ENCODE measurements at regions not wholly inside any gene's neighbourhood (a gene's known extent, or its start where the extent isn't known, plus 50 kb on each side); places are given as distances from the start of the nearest gene placed in this dataset.

DNA sequence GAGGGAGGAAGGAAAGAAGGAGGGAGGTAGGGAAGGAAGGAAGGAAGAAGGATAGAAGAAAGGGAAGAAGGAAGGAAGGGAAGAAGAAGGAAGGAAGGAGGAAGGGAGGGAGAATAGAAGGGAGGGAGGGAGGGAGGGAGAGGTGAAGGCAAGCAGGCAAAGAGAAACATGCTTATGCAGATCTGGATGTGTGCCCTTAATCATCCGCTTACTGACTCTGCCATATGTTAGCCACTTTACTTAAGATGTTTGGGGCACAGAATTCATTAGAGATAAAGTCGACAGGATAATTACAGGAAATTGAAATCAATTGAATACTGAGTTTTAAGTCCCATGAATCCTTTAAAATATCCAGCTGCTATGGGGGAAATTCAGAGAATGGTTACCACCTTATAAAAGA lies 334.2 kb downstream of the GRB14 start:
- no peaks in the 10 kb centered on the region for H3K79me2 ChIP-seq (ENCODE audit: control insufficient read depth in 1 of 2, insufficient read depth in 2 of 2, low read length in 2 of 2)
- H2BK12ac ChIP-seq (ENCODE audit: low read depth, low read length), result no peak overlapping the region
- H4K8ac ChIP-seq (ENCODE audit: extremely low read depth, insufficient read depth, low read length), result no peak overlapping the region
- H3K9ac ChIP-seq (replicated peaks in 1 of 4; ENCODE audit: extremely low read depth in 1 of 4, low read depth in 3 of 4, low read length in 3 of 4), result no peak overlapping the region
- H2AFZ ChIP-seq (ENCODE audit: low read length), result no peak overlapping the region
- no peak overlapping the region for H2BK5ac ChIP-seq (ENCODE audit: low read depth, low read length)
- DNase-seq (ENCODE audit: low read depth in 1 of 2, low spot score in 2 of 2) (no peak), FAIRE-seq (no peak)
- WGBS, 2 experiments (ENCODE audit: extremely low coverage in 1 of 2, insufficient coverage in 1 of 2, insufficient read length in 1 of 2, insufficient replicate concordance in 2 of 2, low coverage in 1 of 2, low lambda C conversion rate in 2 of 2, missing lambda C conversion rate in 1 of 2), result 90% methylated on average over 2 of the region's 2 CpGs; no CpG with 5 or more reads in 1 of the 2 experiments
- H3K36me3 ChIP-seq (ENCODE audit: control insufficient read depth in 2 of 4, insufficient read depth in 4 of 4, low read length in 3 of 4), result no peaks in the 10 kb centered on the region
- H4K91ac ChIP-seq (replicated peaks; ENCODE audit: insufficient read length, low read length), result no peak overlapping the region
- no peaks in the 10 kb centered on the region; the same call in 1 of the 2 replicates for H3K23me2 ChIP-seq (ENCODE audit: low read depth, low read length)
- no peak overlapping the region for H3K18ac ChIP-seq (ENCODE audit: extremely low read depth, low read length)
- CTCF ChIA-PET (ENCODE audit: partially characterized antibody), result no interaction called here
- no peak overlapping the region for H4K5ac ChIP-seq (ENCODE audit: insufficient read length, low read depth, low read length)
- H4K20me1 ChIP-seq (replicated peaks in 1 of 2; ENCODE audit: control insufficient read depth in 1 of 2, insufficient read depth in 2 of 2, low read length in 2 of 2), result no peaks in the 10 kb centered on the region
- H3K23ac ChIP-seq (ENCODE audit: insufficient read length), result no peak overlapping the region
- no peaks in the 10 kb centered on the region for H3K9me3 ChIP-seq (ENCODE audit: insufficient read depth in 2 of 2, low read depth in 1 of 2, low read length in 1 of 2)
- no peaks in the 10 kb centered on the region for H3K79me1 ChIP-seq (ENCODE audit: low read depth, low read length)
- no peak overlapping the region for H3K14ac ChIP-seq (ENCODE audit: insufficient read length)
- POLR2A ChIA-PET (ENCODE audit: partially characterized antibody), result no interaction called here
- H2BK20ac ChIP-seq (ENCODE audit: low read length), result no peak overlapping the region
- H2AK5ac ChIP-seq (ENCODE audit: low read depth, low read length), result no peak overlapping the region
- H3K56ac ChIP-seq (replicated peaks; ENCODE audit: insufficient read length, low read depth, low read length), result no peak overlapping the region
- H2BK120ac ChIP-seq (replicated peaks; ENCODE audit: low read depth, low read length), result no peak overlapping the region
- H3K4me2 ChIP-seq (ENCODE audit: insufficient read depth in 1 of 2, low read depth in 2 of 2, low read length in 2 of 2), result no peak overlapping the region
- no peak overlapping the region for H3K4me3 ChIP-seq (ENCODE audit: extremely low read depth in 1 of 4, insufficient read depth in 2 of 4, low read depth in 3 of 4, low read length in 4 of 4)
- H3K4ac ChIP-seq (replicated peaks; ENCODE audit: insufficient read length, low read depth, low read length), result no peak overlapping the region
- H3K27me3 ChIP-seq (replicated peaks in 1 of 4; ENCODE audit: control insufficient read depth in 3 of 4, extremely low read depth in 1 of 4, insufficient read depth in 3 of 4, low read length in 3 of 4), result no peaks in the 10 kb centered on the region
- no peak overlapping the region for H2BK15ac ChIP-seq (ENCODE audit: low read length)
- no peaks in the 10 kb centered on the region for H3K4me1 ChIP-seq (replicated peaks in 1 of 4; ENCODE audit: control insufficient read depth in 3 of 4, insufficient read depth in 4 of 4, low read length in 3 of 4)
- H3K27ac ChIP-seq (ENCODE audit: low read depth, low read length), result no peak overlapping the region
- TF ChIP-seq, protein P1, sequence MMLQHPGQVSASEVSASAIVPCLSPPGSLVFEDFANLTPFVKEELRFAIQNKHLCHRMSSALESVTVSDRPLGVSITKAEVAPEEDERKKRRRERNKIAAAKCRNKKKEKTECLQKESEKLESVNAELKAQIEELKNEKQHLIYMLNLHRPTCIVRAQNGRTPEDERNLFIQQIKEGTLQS (IDR thresholded peaks at IDR 0.05; ENCODE audit: insufficient read depth, low read depth, low read length), result no peak
- TF ChIP-seq YY1 (IDR thresholded peaks at IDR 0.05; ENCODE audit: low read depth, low read length) (no peak), SUZ12 (IDR thresholded peaks at IDR 0.05; ENCODE audit: low read length) (no peak), TBP (IDR thresholded peaks at IDR 0.05; ENCODE audit: low read depth, low read length) (no peak), ZNF274 (IDR thresholded peaks at IDR 0.05; ENCODE audit: borderline replicate concordance, extremely low read depth, low read length) (no peak), CBX8 (IDR thresholded peaks at IDR 0.05; ENCODE audit: borderline replicate concordance, low read depth, low read length) (no peak), EZH2 (IDR thresholded peaks at IDR 0.05; ENCODE audit: low read depth, low read length, severe bottlenecking) (no peak), TAF7 (optimal IDR thresholded peaks at IDR 0.05; ENCODE audit: borderline replicate concordance, low read depth, low read length) (no peak), POLR2A (IDR thresholded peaks at IDR 0.05; ENCODE audit: control extremely low read depth in 1 of 2, low read depth in 2 of 2, low read length in 2 of 2) (no peak), GTF2F1 (IDR thresholded peaks at IDR 0.05; ENCODE audit: borderline replicate concordance, low read depth, low read length) (no peak), TEAD4 (IDR thresholded peaks at IDR 0.05; ENCODE audit: low read depth, low read length) (no peak), NRF1 (IDR thresholded peaks at IDR 0.05; ENCODE audit: low read depth, low read length) (no peak)
- TF ChIP-seq, protein P2, sequence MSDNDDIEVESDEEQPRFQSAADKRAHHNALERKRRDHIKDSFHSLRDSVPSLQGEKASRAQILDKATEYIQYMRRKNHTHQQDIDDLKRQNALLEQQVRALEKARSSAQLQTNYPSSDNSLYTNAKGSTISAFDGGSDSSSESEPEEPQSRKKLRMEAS (IDR thresholded peaks at IDR 0.05), result no peak

Data from H1 (cell line).